ENCODE measurements at regions not wholly inside any gene's neighbourhood (a gene's known extent, or its start where the extent isn't known, plus 50 kb on each side); places are given as distances from the start of the nearest gene placed in this dataset.

- Histone ChIP-seq H3K27me3 (no peaks in the 10 kb centered on the region), H3K4me3 (no peak overlapping the region), H3K9me3 (no peaks in the 10 kb centered on the region), H3K27ac (no peak overlapping the region), H3K36me3 (no peaks in the 10 kb centered on the region), H3K4me1 (no peaks in the 10 kb centered on the region)
- DNase-seq (no peak), ATAC-seq (ENCODE audit: low FRiP score in 2 of 2) (no peak)
- 79 to 81% methylated on average over 2 of the region's 2 CpGs for WGBS, 2 donors
- TF ChIP-seq POLR2A (IDR thresholded peaks at IDR 0.05) (no peak), EP300 (IDR thresholded peaks at IDR 0.05) (no peak), CTCF (IDR thresholded peaks at IDR 0.05) (no peak), POLR2AphosphoS5 (IDR thresholded peaks at IDR 0.05) (no peak)
Observed at GRCh38 chr3:18070231-18070630, 327.8 kb upstream of the TBC1D5 start.

GRCh38 chr3:18069568-18069967 lies 327.1 kb upstream of the TBC1D5 start:
- H3K4me3 ChIP-seq, result no peak overlapping the region
- H3K36me3 ChIP-seq, result no peaks in the 10 kb centered on the region
- H3K4me1 ChIP-seq, result no peaks in the 10 kb centered on the region
- WGBS, 2 donors, result 100% methylated on average over 1 of the region's 1 CpG
- no peak overlapping the region for H3K27ac ChIP-seq
- no peak for TF ChIP-seq POLR2AphosphoS5 (IDR thresholded peaks at IDR 0.05)
- no peaks in the 10 kb centered on the region for H3K27me3 ChIP-seq
- DNase-seq (no peak), ATAC-seq (ENCODE audit: low FRiP score in 2 of 2) (no peak)
- H3K9me3 ChIP-seq, result no peaks in the 10 kb centered on the region

- no peak overlapping the region for H3K27ac ChIP-seq
- H3K4me1 ChIP-seq, result no peaks in the 10 kb centered on the region
- no peak for TF ChIP-seq CTCF (IDR thresholded peaks at IDR 0.05)
- TF ChIP-seq POLR2A (IDR thresholded peaks at IDR 0.05), result no peak
- no peak for TF ChIP-seq EP300 (IDR thresholded peaks at IDR 0.05)
- no peak for TF ChIP-seq POLR2AphosphoS5 (IDR thresholded peaks at IDR 0.05)
- WGBS, 2 donors, result 87 to 98% methylated on average over 3 of the region's 3 CpGs
- no peaks in the 10 kb centered on the region for H3K36me3 ChIP-seq
- H3K9me3 ChIP-seq, result no peaks in the 10 kb centered on the region
- no peaks in the 10 kb centered on the region for H3K27me3 ChIP-seq
- ATAC-seq (ENCODE audit: low FRiP score in 2 of 2), result no peak
- DNase-seq, result no peak
- H3K4me3 ChIP-seq, result no peak overlapping the region
Observed at GRCh38 chr3:18066899-18067582, 324.6 kb upstream of the TBC1D5 start.

- Histone ChIP-seq H3K4me1 (no peaks in the 10 kb centered on the region), H3K9me3 (no peaks in the 10 kb centered on the region), H3K27me3 (no peaks in the 10 kb centered on the region), H3K36me3 (no peaks in the 10 kb centered on the region), H3K27ac (no peak overlapping the region), H3K4me3 (no peak overlapping the region)
- WGBS, 2 donors, result 75 to 88% methylated on average over 1 of the region's 1 CpG
- DNase-seq (no peak), ATAC-seq (ENCODE audit: low FRiP score in 2 of 2) (no peak)
- TF ChIP-seq CTCF (IDR thresholded peaks at IDR 0.05) (no peak), POLR2A (IDR thresholded peaks at IDR 0.05) (no peak), EP300 (IDR thresholded peaks at IDR 0.05) (no peak), POLR2AphosphoS5 (IDR thresholded peaks at IDR 0.05) (no peak)
Observed at GRCh38 chr3:18064586-18064985, 322.2 kb upstream of the TBC1D5 start.

GRCh38 chr3:18062657-18063025 lies 320.2 kb upstream of the TBC1D5 start:
- DNase-seq (no peak), ATAC-seq (ENCODE audit: low FRiP score in 2 of 2) (no peak)
- no peaks in the 10 kb centered on the region for H3K4me1 ChIP-seq
- H3K27me3 ChIP-seq, result no peaks in the 10 kb centered on the region
- H3K4me3 ChIP-seq, result no peak overlapping the region
- TF ChIP-seq POLR2AphosphoS5 (IDR thresholded peaks at IDR 0.05) (no peak), CTCF (IDR thresholded peaks at IDR 0.05) (no peak), POLR2A (IDR thresholded peaks at IDR 0.05) (no peak), EP300 (IDR thresholded peaks at IDR 0.05) (no peak)
- H3K36me3 ChIP-seq, result no peaks in the 10 kb centered on the region
- WGBS, 2 donors, result 72 to 85% methylated on average over 3 of the region's 3 CpGs
- no peaks in the 10 kb centered on the region for H3K9me3 ChIP-seq
- H3K27ac ChIP-seq, result no peak overlapping the region
